ENCODE measurements at regions not wholly inside any gene's neighbourhood (a gene's known extent, or its start where the extent isn't known, plus 50 kb on each side); places are given as distances from the start of the nearest gene placed in this dataset.

- H2AFZ ChIP-seq (ENCODE audit: low read length), result no peak overlapping the region
- no peaks in the 10 kb centered on the region for H3K4me1 ChIP-seq (ENCODE audit: low read length)
These were observed 373.7 kb downstream of the HAPSTR1 start for GRCh38 chr16:9465161-9465560.

GRCh38 chr16:9469512-9469911, 378.1 kb downstream of the HAPSTR1 start:
- H3K9me2 ChIP-seq (replicated peaks; ENCODE audit: insufficient read depth, low read length), result no peaks in the 10 kb centered on the region
- no peaks in the 10 kb centered on the region for H3K27me3 ChIP-seq (replicated peaks; ENCODE audit: insufficient read depth, low read length)
- H2AFZ ChIP-seq (ENCODE audit: low read length), result no peak overlapping the region
- H3K27ac ChIP-seq (ENCODE audit: low read length), result no peak overlapping the region
- H3K9ac ChIP-seq (ENCODE audit: low read length), result no peak overlapping the region
- DNase-seq, result no peak
- no peak overlapping the region for H3K4me2 ChIP-seq (ENCODE audit: low read depth, low read length)
- H3K79me2 ChIP-seq (ENCODE audit: low read length), result no peaks in the 10 kb centered on the region
- H3F3A ChIP-seq (ENCODE audit: insufficient read depth, low read length), result no peaks in the 10 kb centered on the region
- no peaks in the 10 kb centered on the region for H3K36me3 ChIP-seq (replicated peaks; ENCODE audit: insufficient read depth, low read length)
- no peaks in the 10 kb centered on the region for H3K9me3 ChIP-seq (replicated peaks; ENCODE audit: insufficient read depth, low read length)
- no peak overlapping the region for H3K4me3 ChIP-seq (ENCODE audit: low read length)
- TF ChIP-seq EZH2phosphoT487 (IDR thresholded peaks at IDR 0.05; ENCODE audit: low read length) (no peak), EZH2 (optimal IDR thresholded peaks at IDR 0.05; ENCODE audit: low read depth, low read length) (no peak), CTCF (IDR thresholded peaks at IDR 0.05; ENCODE audit: low read length) (no peak)
- H3K4me1 ChIP-seq (ENCODE audit: low read length), result no peaks in the 10 kb centered on the region
- no peaks in the 10 kb centered on the region for H4K20me1 ChIP-seq (ENCODE audit: insufficient read depth, low read length)

More at GRCh38 chr16:9465161-9465560, 373.7 kb downstream of the HAPSTR1 start:
- H3K4me2 ChIP-seq (ENCODE audit: low read depth, low read length), result no peak overlapping the region
- no peak overlapping the region for H3K27ac ChIP-seq (ENCODE audit: low read length)
- H3K27me3 ChIP-seq (replicated peaks; ENCODE audit: insufficient read depth, low read length), result no peaks in the 10 kb centered on the region
- no peaks in the 10 kb centered on the region for H3K36me3 ChIP-seq (replicated peaks; ENCODE audit: insufficient read depth, low read length)
- no peaks in the 10 kb centered on the region for H3F3A ChIP-seq (ENCODE audit: insufficient read depth, low read length)
- DNase-seq, result no peak
- H4K20me1 ChIP-seq (ENCODE audit: insufficient read depth, low read length), result no peaks in the 10 kb centered on the region
- no peaks in the 10 kb centered on the region for H3K79me2 ChIP-seq (ENCODE audit: low read length)
- H3K9me2 ChIP-seq (replicated peaks; ENCODE audit: insufficient read depth, low read length), result no peaks in the 10 kb centered on the region
- no peaks in the 10 kb centered on the region for H3K9me3 ChIP-seq (replicated peaks; ENCODE audit: insufficient read depth, low read length)
- H3K9ac ChIP-seq (ENCODE audit: low read length), result no peak overlapping the region
- no peak overlapping the region for H3K4me3 ChIP-seq (ENCODE audit: low read length)
- TF ChIP-seq EZH2 (optimal IDR thresholded peaks at IDR 0.05; ENCODE audit: low read depth, low read length) (no peak), CTCF (IDR thresholded peaks at IDR 0.05; ENCODE audit: low read length) (no peak), EZH2phosphoT487 (IDR thresholded peaks at IDR 0.05; ENCODE audit: low read length) (no peak)

- no peak overlapping the region for H3K27ac ChIP-seq (ENCODE audit: low read length)
- H3K9ac ChIP-seq (ENCODE audit: low read length), result no peak overlapping the region
- DNase-seq, result no peak
- H4K20me1 ChIP-seq (ENCODE audit: insufficient read depth, low read length), result no peaks in the 10 kb centered on the region
- H3F3A ChIP-seq (ENCODE audit: insufficient read depth, low read length), result no peaks in the 10 kb centered on the region
- H3K27me3 ChIP-seq (replicated peaks; ENCODE audit: insufficient read depth, low read length), result no peaks in the 10 kb centered on the region
- H3K79me2 ChIP-seq (ENCODE audit: low read length), result no peaks in the 10 kb centered on the region
- no peak overlapping the region for H2AFZ ChIP-seq (ENCODE audit: low read length)
- H3K9me3 ChIP-seq (replicated peaks; ENCODE audit: insufficient read depth, low read length), result no peaks in the 10 kb centered on the region
- H3K36me3 ChIP-seq (replicated peaks; ENCODE audit: insufficient read depth, low read length), result no peaks in the 10 kb centered on the region
- H3K4me1 ChIP-seq (ENCODE audit: low read length), result no peaks in the 10 kb centered on the region
- no peak overlapping the region for H3K4me2 ChIP-seq (ENCODE audit: low read depth, low read length)
- no peak overlapping the region for H3K4me3 ChIP-seq (ENCODE audit: low read length)
- H3K9me2 ChIP-seq (replicated peaks; ENCODE audit: insufficient read depth, low read length), result no peaks in the 10 kb centered on the region
- TF ChIP-seq CTCF (IDR thresholded peaks at IDR 0.05; ENCODE audit: low read length) (no peak), EZH2 (optimal IDR thresholded peaks at IDR 0.05; ENCODE audit: low read depth, low read length) (no peak), EZH2phosphoT487 (IDR thresholded peaks at IDR 0.05; ENCODE audit: low read length) (no peak)
These were observed 385.3 kb downstream of the HAPSTR1 start for GRCh38 chr16:9476744-9477143.
